Small intestine (tissue), 7 donors: ENCODE measurements at regions not wholly inside any gene's neighbourhood (a gene's known extent, or its start where the extent isn't known, plus 50 kb on each side); places are given as distances from the start of the nearest gene placed in this dataset.
A peak's percentile ranks its signal among the peaks of the same experiment; 100 is the strongest.
"Not testable (repeated sequence)": the region's sequence is repeated elsewhere in the genome, so short reads cannot be mapped to it uniquely, and the experiment has no call there.

Experiments
- DNase-seq, 2 donors: peaks; one replicate each; pipeline versions ENCODE4 v3.0.0 to v3.0.0-alpha.2; 2013
- FAIRE-seq: peaks from 2 replicates; lab custom pipeline; 2012; peaks lifted over from hg19 to GRCh38; lab: Jason Lieb, UNC
- H3K27ac ChIP-seq, 3 donors: one replicate each; pipeline ENCODE4 v1.5.1; 2013; ENCODE audit warnings: low read length in 2 of 3, mild to moderate bottlenecking in 2 of 3, control low read depth in 1 of 3, inconsistent platforms in 1 of 3, low read depth in 1 of 3, moderate library complexity in 1 of 3
- H3K27me3 ChIP-seq, 3 donors: one replicate each; pipeline ENCODE4 v1.6.1; 2013; ENCODE audit warnings: low read length in 3 of 3, inconsistent platforms in 1 of 3; ENCODE audit not compliant: control insufficient read depth in 3 of 3, insufficient read depth in 3 of 3
- H3K36me3 ChIP-seq, 3 donors: one replicate each; pipeline ENCODE4 v1.6.1; 2013; ENCODE audit warnings: low read length in 3 of 3, inconsistent platforms in 1 of 3, low read depth in 1 of 3, mild to moderate bottlenecking in 1 of 3, moderate library complexity in 1 of 3; ENCODE audit not compliant: control insufficient read depth in 3 of 3, insufficient read depth in 2 of 3
- H3K4me1 ChIP-seq, 3 donors: one replicate each; pipeline ENCODE4 v1.6.1; 2013; ENCODE audit warnings: low read length in 2 of 3, inconsistent platforms in 1 of 3, low read depth in 1 of 3, mild to moderate bottlenecking in 1 of 3, moderate library complexity in 1 of 3; ENCODE audit not compliant: control insufficient read depth in 3 of 3, insufficient read depth in 2 of 3
- H3K4me3 ChIP-seq, 3 donors: one replicate each; pipeline ENCODE4 v1.5.1; 2013; ENCODE audit warnings: low read length in 3 of 3, control low read depth in 1 of 3, inconsistent platforms in 1 of 3, low read depth in 1 of 3, mild to moderate bottlenecking in 1 of 3, moderate library complexity in 1 of 3
- H3K9me3 ChIP-seq, 2 donors: one replicate each; pipeline ENCODE4 v1.6.1; 2013; ENCODE audit warnings: low read depth in 1 of 2, low read length in 1 of 2; ENCODE audit not compliant: control insufficient read depth in 2 of 2, insufficient read depth in 1 of 2
- WGBS, 3 donors: extraction: QIAGEN DNeasy Blood & Tissue Kit; methylation state at CpG; one replicate each; pipeline ENCODE4 v1.1.7; 2013; 5-methylcytosine and 5-hydroxymethylcytosine counted together
- donor health status: healthy with polysubstance abuse.
- donor health status: control.
- donor health status: control.
- donor health status: Bipolar disorder and iron deficiency.
- donor health status: healthy.

GRCh38 chr2:221750316-221750715, 178.2 kb upstream of the EPHA4 start:
- Histone ChIP-seq H3K4me1 (no peaks in the 10 kb centered on the region), H3K4me3 (no peak overlapping the region), H3K36me3 (no peaks in the 10 kb centered on the region), H3K9me3 (no peaks in the 10 kb centered on the region), H3K27me3 (no peaks in the 10 kb centered on the region), H3K27ac (no peak overlapping the region)
- no peak for DNase-seq
- WGBS, 3 donors: 91 to 97% (median 93%) methylated on average over 1 of the region's 1 CpG
- FAIRE-seq: no peak

- FAIRE-seq: no peak
- DNase-seq: no peak
These were observed 175.3 kb upstream of the EPHA4 start for GRCh38 chr2:221747289-221747972.

DNA sequence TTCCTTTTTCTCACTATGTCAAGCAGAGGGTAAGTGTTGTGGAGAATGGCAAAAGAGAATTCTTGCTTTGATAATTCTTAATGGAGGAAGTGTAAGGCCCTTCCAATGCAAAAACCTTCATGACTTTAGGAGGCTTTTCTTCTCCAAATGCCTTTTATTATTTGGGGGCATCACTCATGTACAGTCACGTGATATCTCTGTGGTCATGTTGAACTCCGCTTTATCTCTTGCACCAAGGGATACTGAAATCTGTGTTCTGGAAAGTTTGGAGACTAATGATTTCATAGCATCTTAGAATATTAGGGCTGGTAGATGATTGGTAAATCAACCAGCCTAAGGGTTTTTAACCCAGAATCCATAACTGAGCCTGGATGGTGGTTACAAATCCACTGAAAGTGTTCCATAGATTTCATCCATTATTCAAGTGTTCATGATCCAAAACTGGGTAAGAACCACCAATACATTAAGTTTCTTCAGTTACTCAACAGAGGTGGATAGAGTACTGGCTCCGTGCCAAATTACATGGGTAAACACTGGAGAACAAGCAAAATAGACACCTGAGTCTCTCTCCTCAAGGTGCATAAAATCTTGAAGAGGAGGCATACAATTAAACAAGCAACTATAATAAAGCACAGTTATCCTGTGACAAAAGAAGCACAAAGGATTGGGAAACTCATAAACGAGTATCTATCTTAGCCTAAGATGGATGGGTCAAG, 169.6 kb upstream of the EPHA4 start:
- Histone ChIP-seq H3K27me3 (no peaks in the 10 kb centered on the region), H3K4me1 (no peaks in the 10 kb centered on the region), H3K27ac (no peak overlapping the region), H3K9me3 (peaks cover 0 to 8% of the 10 kb centered on the region in 2 donors), H3K36me3 (no peaks in the 10 kb centered on the region), H3K4me3 (no peak overlapping the region)
- no peak for FAIRE-seq
- WGBS, 3 donors: 66 to 80% (median 67%) methylated on average over 4 of the region's 4 CpGs
- DNase-seq: no peak

More at GRCh38 chr2:221747289-221747972, 175.3 kb upstream of the EPHA4 start:
- 62 to 81% (median 67%) methylated on average over 3 of the region's 3 CpGs for WGBS, 3 donors
- peaks cover 0 to 8% of the 10 kb centered on the region in 2 donors for H3K9me3 ChIP-seq
- H3K4me3 ChIP-seq: no peak overlapping the region
- H3K36me3 ChIP-seq: no peaks in the 10 kb centered on the region
- no peaks in the 10 kb centered on the region for H3K27me3 ChIP-seq
- H3K27ac ChIP-seq: no peak overlapping the region
- no peaks in the 10 kb centered on the region for H3K4me1 ChIP-seq

DNA sequence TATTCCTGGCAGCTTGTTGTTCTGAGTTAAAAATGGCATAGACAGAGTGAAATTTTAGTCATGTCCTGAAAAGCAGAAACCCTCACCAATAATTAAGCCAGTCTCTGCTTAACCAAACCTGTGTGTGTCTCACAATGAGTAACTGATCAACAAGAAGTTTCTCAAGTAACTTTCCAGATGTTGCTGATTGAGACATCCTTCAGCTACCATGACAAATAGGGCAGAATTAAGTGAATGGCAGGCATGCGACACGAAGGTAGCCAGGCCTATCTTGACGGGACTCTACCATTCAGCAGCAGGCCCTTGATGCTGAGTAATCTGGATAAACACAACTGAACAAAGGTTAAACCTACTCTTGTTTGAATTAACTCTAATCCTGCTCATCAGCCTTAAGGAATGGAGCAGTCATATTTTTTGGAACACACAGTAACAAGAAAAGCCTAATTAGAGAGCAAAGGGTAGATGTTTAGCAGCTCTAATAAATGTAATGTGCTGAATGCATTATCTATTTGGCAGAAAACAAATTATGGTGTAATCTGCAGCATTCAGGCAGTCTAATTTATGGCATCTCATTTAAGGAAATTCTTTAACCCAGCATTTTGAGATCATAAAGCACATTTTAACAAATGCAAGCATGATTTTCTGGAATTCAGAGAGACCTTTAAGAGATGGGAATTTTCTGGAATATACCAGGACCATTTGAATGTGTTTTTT, 159.5 kb upstream of the EPHA4 start:
- Histone ChIP-seq H3K9me3 (no peaks in the 10 kb centered on the region), H3K4me1 (peaks cover 0 to 3% (median 0%) of the 10 kb centered on the region in 3 donors), H3K4me3 (no peak overlapping the region), H3K27me3 (no peaks in the 10 kb centered on the region), H3K36me3 (no peaks in the 10 kb centered on the region), H3K27ac (no peak overlapping the region)
- FAIRE-seq (no peak), DNase-seq (peak in 1 of 2 donors; percentile 65)
- 25 to 60% (median 28%) methylated on average over 3 of the region's 3 CpGs for WGBS, 3 donors

- Histone ChIP-seq H3K4me1 (peaks cover 0 to 3% (median 0%) of the 10 kb centered on the region in 3 donors), H3K36me3 (no peaks in the 10 kb centered on the region), H3K9me3 (peaks cover 0 to 10% of the 10 kb centered on the region in 2 donors), H3K4me3 (no peak overlapping the region), H3K27me3 (no peaks in the 10 kb centered on the region), H3K27ac (no peak overlapping the region)
- WGBS, 3 donors: 93 to 100% (median 97%) methylated on average over 2 of the region's 2 CpGs
- FAIRE-seq (no peak), DNase-seq (no peak)
These were observed 154.9 kb upstream of the EPHA4 start for GRCh38 chr2:221726894-221727513.

- WGBS, 3 donors: 27 to 71% (median 39%) methylated on average over 1 of the region's 1 CpG
- no peak for FAIRE-seq
- no peaks in the 10 kb centered on the region for H3K27me3 ChIP-seq
These were observed 152.6 kb upstream of the EPHA4 start for GRCh38 chr2:221724631-221725203.

DNA sequence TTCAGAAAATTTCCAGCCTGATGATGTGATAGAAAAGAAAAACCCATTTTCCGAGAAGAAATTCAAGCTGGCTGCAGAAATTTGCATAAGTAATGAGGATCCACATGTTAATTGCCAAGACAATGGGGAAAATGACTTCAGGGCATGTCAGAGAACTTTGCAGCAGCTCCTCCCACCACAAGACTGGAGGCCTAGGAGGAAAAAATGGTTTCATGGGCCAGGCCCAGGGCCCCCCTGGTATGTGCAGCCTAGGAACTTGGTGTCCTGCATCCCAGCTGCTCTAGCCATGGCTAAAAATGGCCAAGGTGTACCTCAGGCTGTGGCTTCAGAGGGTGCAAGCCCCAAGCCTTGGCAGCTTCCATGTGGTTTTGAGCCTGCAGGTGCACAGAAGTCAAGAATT, 152.0 kb upstream of the EPHA4 start:
- not testable (repeated sequence) for DNase-seq, H3K27me3 ChIP-seq, H3K4me1 ChIP-seq, FAIRE-seq, H3K27ac ChIP-seq, H3K4me3 ChIP-seq, H3K36me3 ChIP-seq
- peaks cover 0 to 13% of the 10 kb centered on the region in 2 donors for H3K9me3 ChIP-seq
- 72 to 90% (median 78%) methylated on average over 1 of the region's 1 CpG for WGBS, 3 donors

More at GRCh38 chr2:221724631-221725203, 152.6 kb upstream of the EPHA4 start:
- Histone ChIP-seq H3K36me3 (no peaks in the 10 kb centered on the region), H3K4me3 (no peak overlapping the region), H3K9me3 (peaks cover 0 to 10% of the 10 kb centered on the region in 2 donors), H3K4me1 (no peaks in the 10 kb centered on the region), H3K27ac (no peak overlapping the region)
- no peak for DNase-seq
